Hippocampal formation (tissue), 2 donors: ENCODE measurements at regions not wholly inside any gene's neighbourhood (a gene's known extent, or its start where the extent isn't known, plus 50 kb on each side); places are given as distances from the start of the nearest gene placed in this dataset.
"Not testable (repeated sequence)": the region's sequence is repeated elsewhere in the genome, so short reads cannot be mapped to it uniquely, and the experiment has no call there.

Source experiments
- DNase-seq, 2 donors: peaks; one replicate each; lab custom pipeline; 2025; lab: John Stamatoyannopoulos, UW

DNA sequence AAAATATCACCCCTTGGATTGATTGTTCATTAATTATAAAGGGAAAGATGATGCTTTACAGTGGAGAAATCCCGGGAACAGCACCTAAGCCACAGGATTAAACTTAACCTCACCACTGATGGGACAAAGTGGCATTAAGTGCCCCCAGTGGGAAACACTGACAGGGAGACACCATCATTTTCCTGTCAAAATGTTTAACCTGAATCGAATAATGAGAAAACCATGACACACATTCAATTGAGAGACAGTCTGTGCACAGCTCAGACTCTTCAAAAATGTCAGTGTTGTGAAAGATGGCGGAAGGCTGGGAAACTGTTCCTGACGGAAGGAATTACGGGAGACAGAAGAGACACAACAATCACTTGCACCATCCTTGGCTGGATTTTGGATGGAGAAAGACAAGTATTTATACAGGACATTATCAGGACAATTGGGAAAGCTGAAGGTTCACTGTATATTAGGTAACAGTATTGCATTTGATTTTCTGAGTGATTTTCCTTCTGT is 111.8 kb upstream of the ASB18 start:
- DNase-seq = no peak

GRCh38 chr2:236376566-236377244 is 112.5 kb upstream of the ASB18 start:
- DNase-seq = no peak

DNA sequence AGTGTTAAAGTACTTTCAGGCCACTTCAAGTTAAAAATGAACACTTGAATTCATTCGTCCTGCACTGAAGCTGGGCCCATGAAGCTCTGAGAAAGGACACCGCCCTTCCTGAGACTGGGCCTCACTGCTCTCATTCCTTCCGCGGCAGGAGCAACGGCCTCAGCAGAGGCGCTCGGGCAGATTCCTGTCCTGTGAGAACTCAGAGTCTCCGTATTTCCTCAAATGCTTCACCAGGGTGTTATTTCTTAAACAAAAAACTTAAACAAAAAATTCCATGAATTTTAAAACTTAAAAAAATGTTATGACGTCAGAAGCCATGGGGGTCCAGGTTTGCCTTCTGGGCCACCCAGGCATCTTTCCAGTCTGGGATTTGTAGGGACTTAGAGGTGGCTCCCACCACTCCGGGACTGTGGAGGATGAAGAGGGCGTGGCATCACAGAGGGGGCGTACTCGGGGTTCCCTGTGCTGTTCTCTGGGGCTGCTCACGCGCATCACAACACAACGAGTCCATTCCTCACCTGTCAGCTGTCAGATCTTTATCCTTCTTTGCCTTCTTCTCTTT is 115.9 kb upstream of the ASB18 start:
- no peak for DNase-seq

- not testable (repeated sequence) for DNase-seq
Measured at GRCh38 chr2:236381253-236381652, 117.0 kb upstream of the ASB18 start.

DNA sequence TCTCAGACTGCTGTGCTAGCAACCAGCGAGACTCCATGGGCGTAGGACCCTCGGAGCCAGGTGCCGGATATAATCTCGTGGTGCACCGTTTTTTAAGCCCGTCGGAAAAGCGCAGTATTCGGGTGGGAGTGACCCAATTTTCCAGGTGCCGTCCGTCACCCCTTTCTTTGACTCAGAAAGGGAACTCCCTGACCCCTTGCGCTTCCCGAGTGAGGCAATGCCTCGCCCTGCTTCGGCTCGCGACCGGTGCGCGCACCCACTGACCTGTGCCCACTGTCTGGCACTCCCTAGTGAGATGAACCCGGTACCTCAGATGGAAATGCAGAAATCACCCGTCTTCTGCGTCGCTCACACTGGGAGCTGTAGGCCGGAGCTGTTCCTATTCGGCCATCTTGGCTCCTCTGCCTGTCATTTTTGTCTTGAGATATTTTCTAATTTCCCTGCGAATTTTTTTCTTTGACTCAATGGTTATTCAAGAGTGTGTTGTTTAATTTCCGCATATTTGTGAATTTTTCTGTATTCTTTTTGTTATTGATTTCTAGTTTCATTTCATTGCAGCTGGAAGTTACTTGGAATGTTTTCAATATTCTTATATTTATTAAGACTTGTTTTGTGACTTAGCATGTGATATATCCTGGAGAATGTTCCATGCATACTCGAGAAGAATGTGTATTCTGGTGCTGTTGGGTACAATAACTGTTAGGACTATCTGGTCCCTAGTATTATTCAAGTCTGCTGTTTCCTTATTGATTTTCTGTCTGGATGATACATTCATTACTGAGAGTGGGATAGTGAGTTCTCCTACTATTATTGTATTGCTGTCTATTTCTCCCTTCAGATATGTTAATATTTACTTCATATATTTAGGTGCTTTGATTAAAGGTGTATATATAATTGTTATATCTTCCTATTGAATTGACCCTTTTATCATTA is 125.3 kb upstream of the ASB18 start:
- DNase-seq = not testable (repeated sequence)

- DNase-seq = no peak
Measured at GRCh38 chr2:236393101-236393500, 128.9 kb upstream of the ASB18 start.

GRCh38 chr2:236393581-236393980 is 129.4 kb upstream of the ASB18 start:
- no peak for DNase-seq

DNA sequence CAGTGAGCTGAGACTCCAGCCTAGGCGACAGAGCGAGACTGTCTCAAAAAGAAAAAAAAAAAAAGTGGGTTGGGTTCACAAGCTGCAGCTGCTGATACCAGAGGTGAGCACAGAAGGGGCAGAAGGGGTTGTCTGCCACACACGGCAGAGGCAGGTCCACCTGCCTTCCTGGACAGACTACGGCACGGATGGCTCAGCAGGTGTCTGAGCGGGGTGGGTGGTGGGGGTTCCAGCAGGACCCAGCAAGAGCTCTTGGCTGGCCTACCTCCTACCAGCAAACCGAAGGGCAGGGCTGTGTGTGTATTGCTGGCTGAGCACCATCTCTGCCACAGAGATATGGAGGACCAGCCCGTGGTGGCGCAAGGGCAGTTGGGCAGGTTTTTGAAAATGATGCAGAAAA is 130.4 kb upstream of the ASB18 start:
- no peak for DNase-seq

GRCh38 chr2:236395067-236395466 is 130.9 kb upstream of the ASB18 start:
- DNase-seq = no peak

DNA sequence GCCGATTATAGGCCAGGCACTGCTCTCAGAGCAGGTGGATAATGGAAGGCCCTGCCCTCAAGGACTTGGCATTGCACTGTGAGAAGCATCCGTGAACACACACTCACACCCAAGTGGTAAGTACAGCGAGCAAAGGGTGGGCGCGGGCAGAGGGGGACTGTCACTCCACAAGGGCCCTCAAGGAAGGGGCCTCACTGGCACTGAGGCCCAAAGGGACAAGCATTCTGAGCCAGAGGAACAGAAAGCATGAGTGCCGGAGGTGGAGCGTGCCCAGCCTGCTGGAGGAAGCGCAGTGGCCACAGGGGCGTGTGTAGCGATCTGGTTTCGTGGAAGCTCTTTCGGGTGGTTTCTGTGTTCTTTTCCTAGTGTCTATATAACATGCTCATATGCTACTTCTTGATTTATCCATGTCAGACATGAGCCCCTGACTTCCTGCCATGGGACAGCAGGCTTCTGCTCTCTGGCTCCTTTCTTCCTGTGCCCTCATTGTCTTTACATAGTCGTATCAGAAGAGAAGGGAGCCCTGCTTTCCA is 132.7 kb upstream of the ASB18 start:
- no peak for DNase-seq

GRCh38 chr2:236397681-236398080 is 133.5 kb upstream of the ASB18 start:
- no peak for DNase-seq

DNA sequence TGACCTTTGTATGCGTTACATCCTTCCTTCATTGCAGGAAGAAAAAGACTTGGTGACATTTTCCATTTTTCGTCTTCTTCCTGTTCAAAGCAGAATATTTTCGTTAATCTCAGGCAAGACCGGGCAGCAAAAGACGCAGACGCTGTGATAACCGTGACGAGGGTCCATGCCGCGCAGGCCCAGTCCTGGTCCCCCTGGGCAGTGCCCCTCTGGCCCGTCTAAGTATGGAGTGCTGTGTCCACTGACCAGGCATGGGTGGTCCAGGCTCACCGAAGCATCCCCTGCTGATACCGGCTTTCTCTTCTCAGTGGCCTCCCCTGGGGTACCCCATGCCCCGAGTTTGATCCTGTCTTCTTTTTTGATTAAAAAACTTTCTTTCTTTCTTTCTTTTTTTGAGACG is 135.2 kb upstream of the ASB18 start:
- DNase-seq = no peak

DNA sequence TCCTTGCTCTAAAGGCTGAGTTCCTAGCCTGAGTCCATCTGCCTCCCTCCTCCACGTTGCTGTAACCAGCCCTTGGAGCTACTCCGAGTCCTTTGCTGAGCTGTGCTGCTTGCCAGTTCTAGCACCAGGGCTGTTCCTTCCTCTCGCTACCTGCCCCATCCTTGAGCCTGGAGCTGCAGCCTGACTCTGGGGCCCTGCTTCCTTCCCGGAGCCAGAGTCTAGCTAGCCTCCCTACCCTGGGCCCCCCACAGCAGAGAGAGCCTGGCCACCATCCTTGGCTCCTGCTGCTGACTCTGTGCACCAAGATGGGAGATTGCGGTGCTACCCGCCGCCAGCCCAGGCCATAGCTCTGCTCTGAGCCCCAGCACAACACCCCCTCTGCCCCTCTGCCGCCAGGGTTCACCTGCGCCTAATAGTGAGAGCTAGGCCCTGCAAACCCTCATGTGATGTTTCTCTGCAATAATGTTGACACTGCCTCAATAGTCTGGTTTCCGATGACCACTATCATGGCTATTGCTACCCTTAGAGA is 135.9 kb upstream of the ASB18 start:
- DNase-seq = no peak

GRCh38 chr2:236400594-236401360 is 136.6 kb upstream of the ASB18 start:
- DNase-seq = no peak

GRCh38 chr2:236402033-236402790 is 138.0 kb upstream of the ASB18 start:
- no peak for DNase-seq

- DNase-seq = no peak
Measured at GRCh38 chr2:236403125-236403524, 138.9 kb upstream of the ASB18 start.

DNA sequence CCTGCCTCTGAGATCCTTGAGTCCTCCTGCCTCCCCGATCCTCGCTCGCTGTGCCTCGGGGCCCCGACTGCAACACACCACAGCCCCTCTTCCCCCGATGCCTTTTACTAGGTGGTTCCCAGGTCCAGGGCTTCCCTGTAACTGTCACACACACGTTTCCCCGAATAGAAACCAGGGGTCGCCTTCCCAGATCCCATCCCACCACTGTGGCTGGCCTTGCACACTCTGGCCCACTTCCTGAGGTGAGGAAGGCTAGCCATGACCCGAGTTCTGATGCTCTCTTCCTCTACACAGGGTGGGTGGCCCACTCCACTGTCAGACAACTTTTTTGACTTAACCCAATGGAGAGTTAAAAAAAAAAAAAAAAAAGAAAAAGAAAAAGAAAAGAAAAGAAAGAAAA is 139.6 kb upstream of the ASB18 start:
- no peak for DNase-seq

- DNase-seq = no peak
Measured at GRCh38 chr2:236404346-236404745, 140.1 kb upstream of the ASB18 start.

DNA sequence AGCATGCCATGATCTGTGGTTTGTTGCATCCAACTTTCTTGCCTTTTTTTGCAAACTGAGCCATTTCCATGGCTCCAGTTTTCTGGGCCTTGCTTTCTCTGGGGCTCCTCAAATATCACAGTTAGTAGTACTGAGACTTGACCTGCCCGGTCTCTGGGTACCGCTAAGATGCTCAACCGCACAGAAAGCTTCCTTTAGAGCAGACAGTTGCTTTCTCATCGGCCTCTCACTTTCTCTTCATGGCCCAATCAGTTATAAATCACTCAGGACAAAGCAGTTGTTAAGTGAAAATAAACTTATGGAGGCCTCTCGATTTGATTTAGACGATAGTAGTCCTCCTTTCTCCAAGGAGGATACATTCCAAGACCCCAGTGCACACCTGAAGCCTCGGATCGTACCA is 141.2 kb upstream of the ASB18 start:
- DNase-seq = no peak

DNA sequence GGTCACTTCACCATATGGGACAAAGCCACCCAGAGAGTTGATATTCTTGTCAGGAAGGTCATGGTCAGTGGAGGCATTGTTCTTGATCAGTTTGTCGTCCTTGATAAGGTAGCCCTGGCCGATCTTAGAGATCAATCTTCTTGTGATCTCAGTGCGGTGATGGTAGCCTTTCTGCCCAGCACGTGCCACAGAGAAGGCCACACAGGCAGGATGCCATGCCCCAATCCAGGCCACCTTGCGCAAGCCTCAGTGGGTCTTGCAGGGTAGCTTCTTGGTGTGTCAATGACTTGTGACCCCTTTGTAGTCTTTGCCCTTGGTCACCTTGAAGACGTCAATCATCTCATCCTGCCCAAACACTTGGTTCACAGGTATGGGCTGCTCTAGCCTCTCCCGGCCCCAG is 143.9 kb upstream of the ASB18 start:
- DNase-seq = no peak

- no peak for DNase-seq
Measured at GRCh38 chr2:236408786-236409185, 144.6 kb upstream of the ASB18 start.
